T-helper 1 cell treated with Interleukin-12 subunit alpha and Interleukin-12 subunit beta and Interleukin-4 antibody, amounts not matched to agents 30 μg/mL and 1 μg/mL, for 36 hours (primary cell): ENCODE measurements at regions not wholly inside any gene's neighbourhood (a gene's known extent, or its start where the extent isn't known, plus 50 kb on each side); places are given as distances from the start of the nearest gene placed in this dataset.

Experiments used
- H3K27ac Mint-ChIP-seq: one replicate; pipeline ENCODE4 v1.8.0; 2021; ENCODE audit warnings: mild to moderate bottlenecking, mixed read lengths
- H3K27me3 Mint-ChIP-seq: one replicate; pipeline ENCODE4 v1.8.0; 2021; ENCODE audit warnings: low read depth, mixed read lengths
- H3K36me3 Mint-ChIP-seq: one replicate; pipeline ENCODE4 v1.8.0; 2021; ENCODE audit warnings: low read depth, mixed read lengths
- H3K4me1 Mint-ChIP-seq: one replicate; pipeline ENCODE4 v1.8.0; 2021; ENCODE audit warnings: low read depth, mixed read lengths
- H3K4me3 Mint-ChIP-seq: one replicate; pipeline ENCODE4 v1.8.0; 2021; ENCODE audit warnings: mild to moderate bottlenecking, moderate library complexity, mixed read lengths
- H3K9me3 Mint-ChIP-seq: one replicate; pipeline ENCODE4 v1.8.0; 2021; ENCODE audit warnings: mixed read lengths

- Mint-ChIP-seq H3K4me1 (no peaks in the 10 kb centered on the region), H3K4me3 (no peak overlapping the region), H3K36me3 (peaks cover 4% of the 10 kb centered on the region), H3K9me3 (peaks cover 12% of the 10 kb centered on the region), H3K27me3 (no peaks in the 10 kb centered on the region), H3K27ac (no peak overlapping the region)
Observed at GRCh38 chr12:91968076-91968776, 177.4 kb downstream of the BTG1 start.

DNA sequence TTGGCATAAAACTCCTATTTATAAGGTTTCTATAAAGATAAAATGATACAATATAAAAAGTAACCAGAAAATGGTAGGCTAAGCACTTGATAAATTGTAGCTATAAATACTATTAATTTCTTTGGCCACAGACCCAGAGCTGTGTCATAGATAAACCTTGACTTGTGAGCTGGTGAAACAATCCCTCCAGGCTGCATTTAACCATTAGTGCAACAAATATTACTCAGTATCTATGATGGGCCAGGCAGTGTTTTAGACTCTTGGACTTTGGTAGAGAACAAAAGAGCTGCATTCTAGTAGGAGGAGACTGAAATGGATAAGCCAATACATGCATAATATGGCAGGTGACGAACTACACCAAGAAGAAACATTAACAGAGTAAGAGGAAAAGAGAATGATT lies 178.1 kb downstream of the BTG1 start:
- no peak overlapping the region for H3K4me3 Mint-ChIP-seq
- peaks cover 4% of the 10 kb centered on the region for H3K36me3 Mint-ChIP-seq
- H3K27me3 Mint-ChIP-seq = no peaks in the 10 kb centered on the region
- peaks cover 14% of the 10 kb centered on the region for H3K9me3 Mint-ChIP-seq
- no peak overlapping the region for H3K27ac Mint-ChIP-seq
- H3K4me1 Mint-ChIP-seq = no peaks in the 10 kb centered on the region

GRCh38 chr12:91965781-91966180 lies 179.9 kb downstream of the BTG1 start:
- peaks cover 4% of the 10 kb centered on the region for H3K36me3 Mint-ChIP-seq
- peaks cover 6% of the 10 kb centered on the region for H3K9me3 Mint-ChIP-seq
- no peak overlapping the region for H3K27ac Mint-ChIP-seq
- H3K4me3 Mint-ChIP-seq = no peak overlapping the region
- no peaks in the 10 kb centered on the region for H3K27me3 Mint-ChIP-seq
- no peaks in the 10 kb centered on the region for H3K4me1 Mint-ChIP-seq

GRCh38 chr12:91964501-91964900 lies 181.1 kb downstream of the BTG1 start:
- Mint-ChIP-seq H3K27me3 (no peaks in the 10 kb centered on the region), H3K4me1 (no peaks in the 10 kb centered on the region), H3K36me3 (peaks cover 3% of the 10 kb centered on the region), H3K9me3 (peaks cover 3% of the 10 kb centered on the region), H3K27ac (no peak overlapping the region), H3K4me3 (no peak overlapping the region)

GRCh38 chr12:91959220-91959619 lies 186.4 kb downstream of the BTG1 start:
- no peaks in the 10 kb centered on the region for H3K36me3 Mint-ChIP-seq
- no peak overlapping the region for H3K27ac Mint-ChIP-seq
- no peak overlapping the region for H3K4me3 Mint-ChIP-seq
- H3K4me1 Mint-ChIP-seq = no peaks in the 10 kb centered on the region
- H3K27me3 Mint-ChIP-seq = no peaks in the 10 kb centered on the region
- peaks cover 8% of the 10 kb centered on the region for H3K9me3 Mint-ChIP-seq

- Mint-ChIP-seq H3K27ac (no peak overlapping the region), H3K4me1 (no peaks in the 10 kb centered on the region), H3K4me3 (no peak overlapping the region), H3K9me3 (peaks cover 8% of the 10 kb centered on the region), H3K27me3 (no peaks in the 10 kb centered on the region), H3K36me3 (no peaks in the 10 kb centered on the region)
Observed at GRCh38 chr12:91958816-91959215, 186.8 kb downstream of the BTG1 start.

DNA sequence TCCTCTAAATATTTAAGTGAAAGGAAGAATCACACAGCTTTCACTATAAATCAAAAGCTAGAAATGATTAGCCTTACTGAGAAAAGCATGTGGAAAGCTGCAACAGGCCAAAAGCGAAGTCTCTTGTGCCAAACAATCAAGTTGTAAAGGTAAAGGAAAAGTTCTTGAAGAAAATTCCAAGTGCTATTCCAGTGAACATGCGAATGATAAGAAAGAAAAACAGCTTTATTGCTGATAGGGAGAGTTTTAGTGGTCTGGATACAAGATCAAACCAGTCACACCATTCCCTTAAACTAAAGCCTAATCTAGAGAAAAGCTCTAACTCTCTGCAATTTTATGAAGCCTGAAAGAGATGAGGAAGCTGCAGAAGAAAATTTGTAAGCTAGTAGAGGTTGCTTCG lies 190.9 kb downstream of the BTG1 start:
- Mint-ChIP-seq H3K4me3 (no peak overlapping the region), H3K4me1 (no peaks in the 10 kb centered on the region), H3K27me3 (no peaks in the 10 kb centered on the region), H3K27ac (no peak overlapping the region), H3K36me3 (no peaks in the 10 kb centered on the region), H3K9me3 (peaks cover 5% of the 10 kb centered on the region)

DNA sequence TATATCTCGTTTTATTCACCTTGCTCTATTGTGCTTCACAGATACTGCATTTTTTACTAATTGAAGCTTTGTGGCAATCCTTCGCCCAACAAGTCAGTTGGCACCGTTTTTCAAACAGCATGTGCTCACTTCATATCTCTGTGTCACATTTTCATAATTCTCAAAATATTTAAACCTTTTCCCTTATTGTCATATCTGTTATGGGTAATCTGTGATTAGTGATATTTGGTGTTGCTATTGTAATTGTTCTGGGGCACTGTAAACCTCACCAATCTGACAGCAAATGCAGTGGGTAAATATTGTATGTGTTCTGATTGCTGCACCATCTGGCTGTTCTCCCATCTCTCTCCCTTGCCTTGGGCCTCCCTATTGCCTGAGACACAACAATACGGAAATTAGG lies 191.3 kb downstream of the BTG1 start:
- no peak overlapping the region for H3K27ac Mint-ChIP-seq
- H3K9me3 Mint-ChIP-seq = peaks cover 5% of the 10 kb centered on the region
- no peaks in the 10 kb centered on the region for H3K36me3 Mint-ChIP-seq
- no peaks in the 10 kb centered on the region for H3K4me1 Mint-ChIP-seq
- H3K27me3 Mint-ChIP-seq = no peaks in the 10 kb centered on the region
- H3K4me3 Mint-ChIP-seq = no peak overlapping the region

GRCh38 chr12:91952916-91953315 lies 192.7 kb downstream of the BTG1 start:
- no peaks in the 10 kb centered on the region for H3K27me3 Mint-ChIP-seq
- H3K4me1 Mint-ChIP-seq = peaks cover 5% of the 10 kb centered on the region
- H3K9me3 Mint-ChIP-seq = peaks cover 5% of the 10 kb centered on the region
- H3K27ac Mint-ChIP-seq = no peak overlapping the region
- H3K4me3 Mint-ChIP-seq = no peak overlapping the region
- no peaks in the 10 kb centered on the region for H3K36me3 Mint-ChIP-seq

- H3K4me3 Mint-ChIP-seq = no peak overlapping the region
- H3K36me3 Mint-ChIP-seq = no peaks in the 10 kb centered on the region
- peaks cover 5% of the 10 kb centered on the region for H3K4me1 Mint-ChIP-seq
- H3K27ac Mint-ChIP-seq = no peak overlapping the region
- no peaks in the 10 kb centered on the region for H3K27me3 Mint-ChIP-seq
- H3K9me3 Mint-ChIP-seq = peaks cover 5% of the 10 kb centered on the region
Observed at GRCh38 chr12:91951571-91951970, 194.1 kb downstream of the BTG1 start.

GRCh38 chr12:91948504-91948903 lies 197.1 kb downstream of the BTG1 start:
- Mint-ChIP-seq H3K4me1 (peaks cover 5% of the 10 kb centered on the region), H3K36me3 (peaks cover 2% of the 10 kb centered on the region), H3K4me3 (no peak overlapping the region), H3K9me3 (no peaks in the 10 kb centered on the region), H3K27me3 (no peaks in the 10 kb centered on the region), H3K27ac (no peak overlapping the region)

GRCh38 chr12:91947459-91947858 lies 198.2 kb downstream of the BTG1 start:
- peaks cover 5% of the 10 kb centered on the region for H3K4me1 Mint-ChIP-seq
- H3K4me3 Mint-ChIP-seq = no peak overlapping the region
- H3K9me3 Mint-ChIP-seq = no peaks in the 10 kb centered on the region
- H3K36me3 Mint-ChIP-seq = peaks cover 2% of the 10 kb centered on the region
- no peaks in the 10 kb centered on the region for H3K27me3 Mint-ChIP-seq
- H3K27ac Mint-ChIP-seq = no peak overlapping the region

GRCh38 chr12:91944637-91945036 lies 201.0 kb downstream of the BTG1 start:
- Mint-ChIP-seq H3K9me3 (peaks cover 5% of the 10 kb centered on the region), H3K36me3 (peaks cover 2% of the 10 kb centered on the region)

GRCh38 chr12:91940826-91941570 lies 204.6 kb downstream of the BTG1 start:
- Mint-ChIP-seq H3K36me3 (peaks cover 2% of the 10 kb centered on the region), H3K4me3 (no peak overlapping the region), H3K27me3 (no peaks in the 10 kb centered on the region), H3K27ac (no peak overlapping the region), H3K4me1 (no peaks in the 10 kb centered on the region), H3K9me3 (peaks cover 8% of the 10 kb centered on the region)

More at GRCh38 chr12:91944637-91945036, 201.0 kb downstream of the BTG1 start:
- H3K27ac Mint-ChIP-seq = no peak overlapping the region
- no peak overlapping the region for H3K4me3 Mint-ChIP-seq
- H3K27me3 Mint-ChIP-seq = no peaks in the 10 kb centered on the region
- H3K4me1 Mint-ChIP-seq = peaks cover 5% of the 10 kb centered on the region

GRCh38 chr12:91940322-91940721 lies 205.3 kb downstream of the BTG1 start:
- H3K4me1 Mint-ChIP-seq = no peaks in the 10 kb centered on the region
- H3K9me3 Mint-ChIP-seq = peaks cover 8% of the 10 kb centered on the region
- H3K27me3 Mint-ChIP-seq = no peaks in the 10 kb centered on the region
- H3K4me3 Mint-ChIP-seq = no peak overlapping the region
- H3K27ac Mint-ChIP-seq = no peak overlapping the region
- peaks cover 2% of the 10 kb centered on the region for H3K36me3 Mint-ChIP-seq
